ENCODE measurements at regions not wholly inside any gene's neighbourhood (a gene's known extent, or its start where the extent isn't known, plus 50 kb on each side); places are given as distances from the start of the nearest gene placed in this dataset.
"Not testable (repeated sequence)": the region's sequence is repeated elsewhere in the genome, so short reads cannot be mapped to it uniquely, and the experiment has no call there.

- no peak for DNase-seq (ENCODE audit: low read depth in 2 of 2)
Observed at GRCh38 chr4:159547645-159548308, 444.9 kb downstream of the RAPGEF2 start.

DNA sequence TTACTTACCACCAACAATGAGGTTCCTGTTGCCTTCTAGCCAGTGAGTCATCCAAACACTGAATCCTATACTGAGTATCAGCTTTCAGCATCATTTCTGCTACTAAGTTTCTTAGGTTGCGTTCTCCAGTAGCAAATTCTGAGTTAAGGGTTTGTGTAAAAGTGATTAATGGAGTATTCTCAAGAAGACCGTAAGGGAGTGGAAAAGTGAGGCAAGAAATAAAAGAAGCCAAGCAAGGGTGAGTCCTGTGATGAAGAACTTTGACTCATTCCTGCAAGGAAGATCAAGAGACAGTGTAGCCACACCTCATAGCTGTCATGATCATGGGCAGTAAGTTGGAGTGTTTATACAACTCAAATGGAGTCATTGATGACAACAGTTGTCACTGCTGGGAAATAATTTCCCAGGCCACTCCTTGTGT is 446.2 kb downstream of the RAPGEF2 start:
- no peak for DNase-seq (ENCODE audit: low read depth in 2 of 2)

GRCh38 chr4:159551281-159551680 is 448.4 kb downstream of the RAPGEF2 start:
- DNase-seq (ENCODE audit: low read depth in 2 of 2) = no peak

DNA sequence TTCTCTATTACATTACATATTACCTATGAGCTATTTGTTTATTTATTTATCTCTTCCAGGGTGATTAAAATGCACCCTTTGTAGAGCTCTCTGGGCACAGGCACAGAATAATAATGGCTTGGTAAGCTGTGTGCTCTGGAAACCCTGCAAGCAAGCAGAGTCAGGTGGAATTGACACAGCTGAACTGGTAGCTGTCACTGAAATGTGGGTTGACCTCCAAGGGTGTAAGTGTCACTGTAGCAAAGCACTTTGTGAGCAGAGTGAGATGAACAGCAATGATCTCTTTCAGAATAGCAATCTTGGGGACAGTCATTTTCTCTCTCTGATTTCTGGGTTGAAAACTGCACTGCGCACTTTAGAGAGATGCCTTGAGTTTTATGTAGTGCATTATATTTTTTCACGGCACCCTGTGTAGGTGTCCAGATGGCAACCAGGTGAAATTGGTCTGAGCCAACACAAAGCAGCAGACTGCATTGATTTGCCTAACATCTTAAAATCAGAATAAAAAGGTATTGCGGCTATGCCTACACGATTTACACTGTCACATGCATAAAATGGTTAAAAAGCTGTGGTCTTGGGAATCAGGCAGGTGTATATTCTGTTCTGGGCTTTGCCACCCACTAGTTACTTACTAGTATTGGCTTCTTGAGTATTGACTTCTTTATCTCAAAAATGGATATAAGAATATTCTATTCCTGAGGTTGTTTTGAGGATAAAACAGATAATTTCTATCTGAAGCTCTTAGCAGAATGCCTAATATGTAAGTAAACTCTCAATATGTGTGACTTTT is 450.3 kb downstream of the RAPGEF2 start:
- no peak for DNase-seq (ENCODE audit: low read depth in 2 of 2)

DNA sequence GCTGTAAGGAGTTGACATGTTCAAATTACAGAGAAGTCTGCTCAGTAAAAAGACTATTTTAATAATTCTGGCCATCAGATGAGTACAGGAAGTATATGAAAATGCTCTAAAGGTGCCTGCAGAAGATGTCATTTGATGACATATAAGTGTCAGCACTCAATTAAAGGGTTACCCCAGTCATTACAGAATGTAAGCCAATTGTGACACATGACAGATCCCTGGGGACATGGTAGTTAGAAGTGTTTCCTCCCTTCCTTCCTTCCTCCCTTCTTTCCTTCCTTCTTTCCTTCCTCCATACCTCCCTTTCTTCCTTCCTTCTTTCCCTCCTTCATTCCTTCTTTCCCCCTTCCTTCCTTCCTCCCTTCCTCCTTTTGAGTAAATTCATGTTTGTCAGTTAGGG is 453.0 kb downstream of the RAPGEF2 start:
- DNase-seq (ENCODE audit: low read depth in 2 of 2) = no peak

DNA sequence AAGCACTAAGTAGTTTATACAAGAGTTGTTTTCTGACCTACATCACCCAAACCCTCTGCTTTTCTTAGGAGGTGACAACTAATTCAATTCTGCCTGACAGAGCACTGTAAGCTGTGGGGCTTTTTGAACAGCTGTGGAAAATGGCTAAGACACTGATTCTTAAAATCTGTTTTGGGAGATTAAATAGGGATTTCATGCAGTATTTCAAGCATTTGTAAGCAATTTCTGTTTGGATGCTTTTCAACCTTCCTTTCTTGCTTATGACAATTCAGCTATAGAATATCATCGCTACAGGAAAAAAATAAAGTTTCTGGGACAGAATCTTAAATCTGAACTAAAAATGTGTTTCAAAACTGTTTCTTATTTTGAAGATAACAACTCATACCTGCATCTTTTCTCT is 459.5 kb downstream of the RAPGEF2 start:
- no peak for DNase-seq (ENCODE audit: low read depth in 2 of 2)

DNA sequence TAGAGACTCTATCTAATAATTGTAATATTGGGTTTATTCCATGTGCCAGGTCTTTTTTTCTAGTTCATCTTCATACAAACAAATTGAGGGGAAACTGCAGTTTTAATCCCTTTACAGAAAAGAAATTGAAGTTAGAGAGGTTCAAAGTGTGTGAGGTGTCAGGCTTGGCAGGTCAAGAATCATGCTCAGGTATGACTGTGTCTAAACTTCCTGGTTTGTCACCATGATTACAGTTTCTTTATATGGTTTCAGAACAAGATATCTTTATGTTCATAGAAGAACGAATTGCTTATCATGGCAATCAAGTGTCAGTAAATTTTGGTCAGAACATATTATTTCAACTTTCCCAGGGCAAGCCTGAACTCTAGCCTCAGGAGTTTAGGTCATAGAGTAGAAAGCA is 460.4 kb downstream of the RAPGEF2 start:
- no peak for DNase-seq (ENCODE audit: low read depth in 2 of 2)

DNA sequence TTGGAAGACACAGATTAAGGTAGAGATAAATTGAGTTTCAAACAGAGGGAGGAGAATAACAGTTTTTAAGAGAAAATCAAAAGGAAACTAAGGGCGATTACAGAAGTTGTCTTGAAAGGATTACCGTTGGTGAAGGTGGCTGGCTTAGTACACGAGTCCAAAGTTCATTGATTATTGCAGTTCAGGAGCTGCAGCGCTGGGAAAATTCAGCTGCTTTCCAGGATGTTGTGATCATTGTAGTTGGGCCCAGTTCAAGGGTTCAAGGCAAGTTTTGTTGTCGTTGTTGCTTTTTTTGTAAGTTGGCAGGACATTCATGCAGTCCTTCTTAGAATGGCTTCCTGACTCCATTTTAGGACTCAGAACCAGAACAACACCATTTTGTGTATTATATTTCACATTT is 461.7 kb downstream of the RAPGEF2 start:
- no peak for DNase-seq (ENCODE audit: low read depth in 2 of 2)

DNA sequence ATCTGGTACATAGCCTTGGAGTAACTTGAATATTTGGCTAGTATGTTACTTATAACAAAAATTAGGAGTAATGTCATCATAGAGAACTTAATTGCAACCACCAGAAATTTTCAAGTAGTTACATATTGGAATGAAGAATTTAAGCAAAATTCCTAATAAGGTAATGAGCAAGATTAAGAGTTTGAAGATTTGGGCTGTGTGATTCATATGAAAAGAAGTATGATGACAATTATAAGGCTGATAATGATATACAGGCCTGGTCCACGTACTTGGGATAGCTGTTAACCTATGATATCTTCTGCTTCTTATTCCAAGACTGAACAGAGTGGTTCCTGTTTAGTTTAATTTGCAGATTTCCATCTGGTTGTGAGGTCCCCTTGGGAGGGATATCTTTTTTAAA is 463.9 kb downstream of the RAPGEF2 start:
- no peak for DNase-seq (ENCODE audit: low read depth in 2 of 2)

- DNase-seq (ENCODE audit: low read depth in 2 of 2) = no peak
Observed at GRCh38 chr4:159577241-159577640, 474.4 kb downstream of the RAPGEF2 start.

- no peak for DNase-seq (ENCODE audit: low read depth in 2 of 2)
Observed at GRCh38 chr4:159582685-159583084, 479.8 kb downstream of the RAPGEF2 start.

DNA sequence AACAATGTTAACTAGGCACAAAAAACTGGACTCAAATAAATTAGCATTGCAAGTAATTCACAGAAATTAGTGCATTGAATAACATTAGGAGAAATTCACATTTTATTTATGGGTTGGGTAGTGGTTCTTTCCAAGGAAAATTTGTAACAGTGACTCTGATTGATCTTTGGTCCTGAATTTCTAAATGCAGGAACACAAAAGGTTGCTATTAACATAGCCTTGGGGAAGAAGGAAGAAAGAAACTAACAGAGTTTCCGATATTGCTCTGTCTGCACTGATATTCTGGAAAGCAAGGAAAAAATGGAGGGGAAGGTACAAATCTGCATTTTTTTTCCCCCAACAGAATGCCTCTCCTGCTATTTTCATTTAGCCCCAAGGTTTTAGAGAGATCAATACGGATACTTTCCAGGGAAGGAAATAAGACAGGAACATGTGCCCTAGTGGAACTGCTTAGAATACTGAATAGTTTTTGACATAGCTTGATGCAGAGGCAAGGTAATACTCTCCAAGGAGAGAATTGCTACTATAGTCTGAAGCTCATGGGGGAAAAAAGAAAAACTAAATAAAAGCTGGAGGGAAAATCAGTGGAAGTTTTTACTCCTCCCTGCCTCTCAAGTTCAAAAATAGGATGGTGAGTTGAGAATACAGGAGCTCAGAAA is 490.1 kb downstream of the RAPGEF2 start:
- no peak for DNase-seq (ENCODE audit: low read depth in 2 of 2)

GRCh38 chr4:159593681-159594080 is 490.8 kb downstream of the RAPGEF2 start:
- DNase-seq (ENCODE audit: low read depth in 2 of 2) = no peak

GRCh38 chr4:159594576-159594975 is 491.7 kb downstream of the RAPGEF2 start:
- no peak for DNase-seq (ENCODE audit: low read depth in 2 of 2)

DNA sequence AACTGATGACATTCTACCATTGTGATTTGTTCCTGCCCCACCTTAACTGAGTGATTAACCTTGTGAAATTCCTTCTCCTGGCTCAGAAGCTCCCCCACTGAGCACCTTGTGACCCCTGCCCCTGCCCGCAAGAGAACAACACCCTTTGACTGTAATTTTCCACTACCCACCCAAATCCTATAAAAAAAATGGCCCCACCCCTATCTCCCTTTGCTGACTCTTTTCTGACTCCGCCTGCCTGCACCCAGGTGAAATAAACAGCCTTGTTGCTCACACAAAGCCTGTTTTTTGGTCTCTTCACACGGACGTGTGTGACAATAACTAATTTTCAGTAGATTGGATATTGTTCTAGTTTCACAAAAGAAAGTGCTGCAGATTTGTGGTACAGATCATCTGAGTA is 492.2 kb downstream of the RAPGEF2 start:
- not testable (repeated sequence) for DNase-seq (ENCODE audit: low read depth in 2 of 2)

- no peak for DNase-seq (ENCODE audit: low read depth in 2 of 2)
Observed at GRCh38 chr4:159598602-159599001, 495.7 kb downstream of the RAPGEF2 start.

DNA sequence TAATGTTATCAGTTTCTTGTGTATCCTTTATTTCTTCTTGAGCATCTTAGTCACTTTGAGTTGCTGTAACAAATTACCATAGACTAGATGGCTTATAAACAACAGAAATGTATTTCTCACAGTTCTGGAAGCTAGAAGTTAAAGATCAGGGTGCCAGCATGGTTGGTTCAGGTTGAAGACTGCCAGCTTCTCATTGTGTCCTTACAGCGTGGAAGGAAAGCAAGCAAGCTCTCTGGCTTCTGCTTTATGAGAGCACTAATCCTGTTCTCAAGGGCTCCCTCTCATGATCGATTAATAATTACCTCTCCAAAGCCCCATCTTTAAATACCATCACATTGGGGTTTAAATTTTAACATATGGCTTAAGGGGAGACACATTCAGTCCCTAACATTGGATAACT is 497.2 kb downstream of the RAPGEF2 start:
- no peak for DNase-seq (ENCODE audit: low read depth in 2 of 2)

GRCh38 chr4:159604781-159605180 is 501.9 kb downstream of the RAPGEF2 start:
- DNase-seq (ENCODE audit: low read depth in 2 of 2) = no peak

GRCh38 chr4:159606835-159607234 is 504.0 kb downstream of the RAPGEF2 start:
- DNase-seq (ENCODE audit: low read depth in 2 of 2) = no peak

DNA sequence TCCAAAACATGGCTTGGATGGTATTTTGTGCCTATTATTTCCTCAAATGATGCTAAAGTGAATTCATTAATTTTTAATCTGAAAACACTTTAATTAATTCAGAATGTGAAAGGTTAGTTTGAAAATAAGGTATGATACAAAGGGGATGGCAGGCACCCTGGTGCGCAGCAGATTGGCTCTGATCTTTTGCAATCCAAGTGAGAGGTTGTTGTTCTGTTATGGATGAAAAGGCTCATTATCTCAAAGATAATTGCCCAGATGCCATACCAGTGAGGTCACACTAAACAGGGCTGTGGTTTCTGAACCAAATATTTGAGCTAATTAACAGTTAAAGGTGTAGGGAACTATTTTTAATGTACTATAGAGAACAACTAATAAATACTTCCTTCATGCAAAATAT is 504.9 kb downstream of the RAPGEF2 start:
- DNase-seq (ENCODE audit: low read depth in 2 of 2) = no peak

DNA sequence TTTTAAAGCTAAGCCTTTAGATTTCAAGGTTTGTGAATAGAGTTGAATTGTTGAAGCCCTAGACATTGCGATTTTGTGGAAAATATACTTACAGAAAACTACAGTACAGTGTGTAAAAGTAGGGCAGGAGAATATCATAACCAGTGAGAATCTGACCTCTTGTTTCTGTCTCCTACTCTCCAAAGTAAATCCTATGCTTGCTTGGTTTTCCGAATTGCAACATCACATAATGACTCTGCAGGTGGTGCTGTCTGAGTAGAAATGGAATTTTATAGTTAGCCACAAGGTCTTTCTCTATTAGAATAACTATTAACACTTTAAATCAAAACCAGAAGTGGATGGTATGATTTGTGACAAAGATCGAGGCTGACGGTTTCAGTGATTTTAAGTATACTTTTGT is 505.6 kb downstream of the RAPGEF2 start:
- no peak for DNase-seq (ENCODE audit: low read depth in 2 of 2)

GRCh38 chr4:159632031-159632430 is 529.2 kb downstream of the RAPGEF2 start:
- peak; percentile 23 to 59 for DNase-seq (ENCODE audit: low read depth in 2 of 2)
